ENCODE measurements at regions not wholly inside any gene's neighbourhood (a gene's known extent, or its start where the extent isn't known, plus 50 kb on each side); places are given as distances from the start of the nearest gene placed in this dataset.

GRCh38 chr2:12619975-12620374, 96.8 kb upstream of the TRIB2 start:
- TF ChIP-seq CTCF (IDR thresholded peaks at IDR 0.05) = no peak
- TF ChIP-seq POLR2A (IDR thresholded peaks at IDR 0.05) = no peak
